H1 (cell line): ENCODE measurements at regions not wholly inside any gene's neighbourhood (a gene's known extent, or its start where the extent isn't known, plus 50 kb on each side); places are given as distances from the start of the nearest gene placed in this dataset.

Source experiments
- CREB1 ChIP-seq: IDR thresholded peaks from 2 replicates; pipeline ENCODE4 v1.6.1; 2012; ENCODE audit warnings: inconsistent platforms
- JUN ChIP-seq: IDR thresholded peaks from 2 replicates; pipeline ENCODE4 v1.6.1; 2011; ENCODE audit warnings: low read depth, mild to moderate bottlenecking, improper control_type of control experiment, low read length

DNA sequence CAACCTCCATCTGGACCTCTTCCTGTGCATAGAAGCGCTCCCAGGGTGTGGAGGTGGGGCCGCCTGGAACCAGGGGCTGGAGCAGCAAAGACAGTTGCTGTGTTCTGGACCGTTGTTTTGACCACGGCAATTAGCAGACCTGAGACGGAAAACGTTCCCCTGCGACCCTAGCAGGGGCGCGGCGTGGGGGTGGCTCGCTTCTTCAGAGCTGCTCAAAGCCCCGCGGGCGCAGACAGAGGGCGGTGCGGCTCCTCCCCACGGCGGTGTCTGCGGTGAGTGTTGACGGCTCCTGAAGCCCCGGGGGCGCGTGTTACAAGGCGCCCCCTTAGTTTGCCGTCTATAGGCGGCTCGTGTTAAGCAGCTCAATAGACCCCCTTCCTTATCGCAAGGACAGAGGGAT is 79.2 kb downstream of the TRIML1 start:
- TF ChIP-seq JUN (no peak), CREB1 (no peak)
